ENCODE measurements at regions not wholly inside any gene's neighbourhood (a gene's known extent, or its start where the extent isn't known, plus 50 kb on each side); places are given as distances from the start of the nearest gene placed in this dataset.

DNA sequence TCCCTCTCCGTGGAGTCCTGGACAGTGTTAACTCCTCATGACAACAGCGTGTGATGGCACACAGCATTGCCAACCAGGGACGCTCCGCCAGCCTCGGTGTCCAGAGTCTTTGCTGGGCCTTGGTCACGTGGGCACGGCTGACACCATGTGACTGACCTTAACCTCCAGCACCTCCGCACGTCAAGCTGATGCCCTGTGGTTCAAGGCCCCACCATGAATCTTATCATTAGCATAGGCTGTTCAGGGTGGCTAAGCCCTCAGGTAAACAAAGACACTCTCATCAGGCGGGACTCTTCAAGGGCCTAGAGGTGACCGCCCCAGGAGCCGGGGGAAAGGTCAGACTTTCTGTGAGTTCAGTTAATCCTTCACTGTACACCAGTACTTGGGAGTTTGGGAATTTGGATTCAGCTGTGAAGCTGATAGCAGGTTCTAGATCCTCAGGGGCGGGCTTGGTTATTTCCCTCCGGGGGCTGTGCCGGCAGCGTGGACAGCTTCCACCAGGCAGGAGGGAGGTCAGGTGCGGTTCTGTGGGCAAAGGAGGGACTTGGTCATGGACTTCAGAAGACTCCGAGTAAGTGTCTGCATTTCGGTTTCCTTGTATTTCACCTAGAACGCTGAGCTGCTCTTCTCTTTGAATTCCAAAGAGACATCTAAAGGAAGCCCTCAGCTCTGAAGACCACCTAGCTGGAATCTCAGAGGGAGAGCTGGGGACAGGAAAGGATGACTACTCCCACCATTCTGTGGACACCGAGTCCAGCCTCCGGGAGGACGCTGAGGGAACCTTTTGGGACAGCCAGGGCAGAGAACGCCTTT is 195.5 kb upstream of the CIBAR2 start:
- DNase-seq (ENCODE audit: low read depth, low spot score) = no peak

DNA sequence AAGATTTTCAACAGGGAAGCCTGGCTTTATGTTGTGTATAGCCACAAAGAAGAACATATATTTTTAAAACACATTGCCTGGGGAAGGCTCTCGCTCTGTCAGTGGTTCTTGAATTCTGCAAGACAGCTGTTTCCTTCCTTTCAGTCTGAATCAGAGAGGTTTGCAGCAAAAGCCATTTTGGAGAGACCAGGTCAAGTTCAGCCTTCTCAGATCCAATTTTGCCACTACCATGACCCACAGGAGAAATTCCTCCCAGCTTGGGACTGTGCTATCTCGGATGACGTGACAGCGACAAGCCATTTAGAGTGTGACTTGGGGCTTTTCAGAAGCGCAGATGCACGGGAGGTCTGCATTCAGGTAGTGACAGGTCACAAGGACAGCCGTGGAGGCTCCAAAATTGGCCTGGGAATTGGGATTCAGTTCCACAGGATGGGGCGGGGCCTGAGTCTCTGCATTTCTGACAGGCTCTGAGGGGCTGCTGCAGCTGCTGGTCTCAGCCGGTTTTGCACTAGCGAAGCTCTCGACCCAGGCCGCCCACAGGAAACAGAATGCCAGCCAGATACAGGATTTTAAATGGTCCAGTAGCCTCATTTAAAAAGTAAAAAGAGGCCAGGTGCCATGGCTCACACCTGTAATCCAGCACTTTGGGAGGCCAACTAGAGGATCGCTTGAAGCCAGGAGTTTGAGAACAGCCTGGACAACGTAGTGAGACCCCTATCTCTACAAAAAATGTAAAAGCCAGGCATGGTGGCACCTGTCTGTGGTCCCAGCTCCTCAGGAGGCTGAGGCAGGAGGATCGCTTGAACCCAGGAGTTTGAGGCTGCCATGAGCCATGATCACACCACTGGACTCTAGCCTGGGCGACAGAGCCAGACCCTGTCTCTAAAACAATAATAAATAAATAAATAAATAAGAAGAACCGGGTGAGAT is 196.6 kb upstream of the CIBAR2 start:
- no peak for DNase-seq (ENCODE audit: low read depth, low spot score)

DNA sequence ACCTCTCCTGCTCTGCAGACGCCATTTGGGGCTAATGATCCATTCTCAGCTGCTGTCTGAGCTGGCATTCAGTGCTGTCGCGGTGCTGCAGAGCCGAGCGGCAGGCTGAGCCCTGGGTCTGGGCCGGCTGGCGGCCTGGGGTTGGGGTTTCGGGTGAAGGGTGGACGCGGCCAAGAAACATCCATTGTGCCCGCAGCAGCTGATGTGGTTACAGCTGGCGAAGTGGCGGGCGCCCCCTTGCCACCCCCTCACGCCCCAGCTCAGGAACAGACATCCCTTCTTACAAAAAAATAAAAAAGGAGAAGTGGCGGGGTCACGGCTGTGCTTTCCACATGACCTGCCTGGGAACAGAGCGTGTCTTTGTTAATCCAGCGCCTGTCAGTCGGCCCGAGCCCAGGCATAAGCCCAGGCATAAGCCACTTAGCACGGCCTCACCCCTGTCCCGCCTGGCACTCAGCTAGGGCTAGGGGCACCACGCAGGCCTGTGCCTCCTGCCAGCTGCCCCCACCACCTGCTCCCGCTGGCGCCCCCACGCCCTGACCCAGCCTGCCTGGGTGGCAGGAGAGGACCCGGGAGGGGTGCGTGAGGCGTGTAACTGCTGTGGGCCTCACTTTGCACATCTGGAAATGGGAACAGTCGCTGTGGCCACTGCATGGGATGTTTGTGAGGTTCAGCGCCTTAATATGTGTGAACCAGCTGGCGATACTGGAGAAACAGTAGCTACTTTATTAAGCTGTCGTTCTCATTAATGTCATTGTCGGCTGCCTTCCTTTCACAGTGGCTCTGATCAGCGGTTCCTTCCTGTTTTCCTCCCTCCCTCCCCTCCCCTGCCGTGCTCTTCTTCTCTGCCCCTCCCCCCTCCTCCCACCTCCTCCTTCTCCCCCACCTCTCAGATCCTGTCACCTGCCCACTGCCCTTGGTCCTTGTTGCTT is 197.7 kb upstream of the CIBAR2 start:
- no peak for DNase-seq (ENCODE audit: low read depth, low spot score)

GRCh38 chr16:85310868-85311585 is 198.8 kb upstream of the CIBAR2 start:
- no peak for DNase-seq (ENCODE audit: low read depth, low spot score)

GRCh38 chr16:85311741-85312140 is 199.5 kb upstream of the CIBAR2 start:
- DNase-seq (ENCODE audit: low read depth, low spot score) = no peak

GRCh38 chr16:85312174-85312573 is 199.9 kb upstream of the CIBAR2 start:
- DNase-seq (ENCODE audit: low read depth, low spot score) = no peak

GRCh38 chr16:85312642-85313525 is 200.6 kb upstream of the CIBAR2 start:
- DNase-seq (ENCODE audit: low read depth, low spot score) = no peak

GRCh38 chr16:85313526-85314301 is 201.4 kb upstream of the CIBAR2 start:
- no peak for DNase-seq (ENCODE audit: low read depth, low spot score)

- no peak for DNase-seq (ENCODE audit: low read depth, low spot score)
These were observed 202.3 kb upstream of the CIBAR2 start for GRCh38 chr16:85314512-85314971.

DNA sequence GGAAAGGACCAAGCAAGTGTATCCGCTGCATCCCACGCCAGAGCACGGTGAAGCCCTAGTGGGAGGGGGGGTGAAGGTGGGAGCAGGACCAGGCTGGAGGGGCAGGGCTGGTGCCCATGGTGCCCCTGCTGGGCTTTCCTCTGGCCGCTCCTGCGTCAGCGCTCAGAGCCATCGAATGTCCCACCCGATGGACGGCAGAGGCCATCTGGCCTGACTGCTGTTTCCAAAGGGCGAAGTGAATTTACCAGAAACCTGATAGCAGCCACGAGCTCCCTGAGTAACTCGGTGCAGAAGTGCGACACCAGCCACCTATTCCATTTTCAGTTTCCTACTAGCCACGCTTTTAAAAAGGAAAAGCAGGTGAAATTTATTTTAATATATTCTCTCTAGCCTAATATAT is 203.6 kb upstream of the CIBAR2 start:
- DNase-seq (ENCODE audit: low read depth, low spot score) = no peak

DNA sequence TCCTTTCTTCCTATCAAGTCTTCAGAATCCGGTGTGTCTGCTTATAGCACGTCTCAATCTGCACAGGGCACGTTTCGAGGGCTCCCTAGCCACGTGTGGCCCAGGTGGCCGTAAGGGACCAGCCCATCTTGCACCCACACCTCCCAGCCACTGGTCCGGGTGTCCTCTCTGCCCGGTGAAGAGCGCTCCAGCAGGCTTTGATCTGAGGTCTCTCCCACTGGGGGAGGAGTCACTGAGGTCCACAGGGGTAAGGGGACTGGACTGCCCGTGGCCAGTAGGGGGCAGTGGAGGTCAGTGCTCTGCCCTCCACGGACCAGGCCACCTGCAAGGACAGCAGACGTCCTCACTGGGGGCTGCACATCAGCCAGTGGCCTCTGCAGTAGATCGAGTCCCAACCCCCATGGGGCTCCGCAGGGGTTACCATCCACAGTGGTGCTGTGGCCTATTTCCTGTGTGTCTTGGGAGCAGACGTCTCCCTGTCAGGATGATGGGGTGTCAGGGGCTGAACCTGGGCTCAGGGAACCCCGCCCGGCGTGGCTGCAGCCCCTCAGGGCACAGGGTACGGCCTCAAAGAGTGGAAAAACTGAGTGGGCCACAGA is 204.1 kb upstream of the CIBAR2 start:
- DNase-seq (ENCODE audit: low read depth, low spot score) = no peak

DNA sequence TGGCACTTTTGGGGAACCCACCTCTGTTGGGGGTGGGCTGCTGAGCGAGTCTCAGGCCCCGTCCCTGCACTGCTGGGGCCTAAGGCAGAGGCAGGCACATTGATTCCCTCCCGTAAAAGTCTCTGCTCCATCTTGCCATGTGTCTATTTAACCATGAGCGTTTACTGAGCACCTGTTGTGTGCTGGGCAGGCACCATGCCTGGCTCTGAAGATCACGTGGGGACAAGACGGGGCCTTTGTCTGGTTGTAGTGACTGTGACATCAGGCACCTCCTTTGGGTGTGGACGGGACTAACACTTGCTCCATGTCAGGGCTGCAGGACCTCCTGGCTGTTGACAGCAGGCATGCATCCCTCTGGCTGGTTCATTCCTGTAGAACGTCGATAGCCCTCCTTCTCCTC is 204.7 kb upstream of the CIBAR2 start:
- no peak for DNase-seq (ENCODE audit: low read depth, low spot score)

DNA sequence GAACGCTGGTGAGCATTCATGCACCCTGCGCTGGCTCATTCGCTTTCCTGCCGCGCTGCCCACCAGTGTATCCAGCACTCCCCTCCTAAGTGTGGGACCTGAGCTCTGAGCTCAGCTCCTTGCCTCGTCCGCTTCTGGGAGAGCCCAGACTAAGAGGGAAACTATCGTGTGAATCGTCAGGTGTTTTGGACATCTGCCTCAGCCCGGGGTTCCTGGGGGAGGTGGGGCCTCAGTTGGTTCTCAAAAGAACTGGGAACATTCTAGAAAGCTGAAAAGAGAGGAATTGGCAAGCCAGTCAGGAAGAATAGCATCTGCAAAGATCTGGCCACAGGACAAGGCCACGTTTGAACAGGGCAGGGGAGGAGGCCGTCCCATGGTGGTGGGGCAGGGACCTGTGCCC is 205.4 kb upstream of the CIBAR2 start:
- DNase-seq (ENCODE audit: low read depth, low spot score) = no peak

GRCh38 chr16:85319208-85319983 is 207.1 kb upstream of the CIBAR2 start:
- DNase-seq (ENCODE audit: low read depth, low spot score) = no peak

- no peak for DNase-seq (ENCODE audit: low read depth, low spot score)
These were observed 207.7 kb upstream of the CIBAR2 start for GRCh38 chr16:85319984-85320440.

- DNase-seq (ENCODE audit: low read depth, low spot score) = no peak
These were observed 208.6 kb upstream of the CIBAR2 start for GRCh38 chr16:85320677-85321385.
